ENCODE measurements at regions not wholly inside any gene's neighbourhood (a gene's known extent, or its start where the extent isn't known, plus 50 kb on each side); places are given as distances from the start of the nearest gene placed in this dataset.

- TF ChIP-seq CTCF (IDR thresholded peaks at IDR 0.05; ENCODE audit: unreplicated experiment), result no peak
- H3K9me3 Mint-ChIP-seq (ENCODE audit: low read depth), result peaks cover 3% of the 10 kb centered on the region
- H3K36me3 Mint-ChIP-seq (ENCODE audit: insufficient read depth), result no peaks in the 10 kb centered on the region
- DNase-seq (ENCODE audit: low spot score, unreplicated experiment), result no peak
- no peak overlapping the region for H3K4me3 Mint-ChIP-seq (ENCODE audit: low read depth)
- peak overlapping the region; percentile 5 for H3K27ac Mint-ChIP-seq
- H3K27me3 Mint-ChIP-seq, result no peaks in the 10 kb centered on the region
- H3K4me1 Mint-ChIP-seq (ENCODE audit: low read depth), result peaks cover 8% of the 10 kb centered on the region
Measured at GRCh38 chr3:20323307-20323927, 137.4 kb upstream of the SGO1 start.

- no peak for DNase-seq (ENCODE audit: low spot score, unreplicated experiment)
- Mint-ChIP-seq H3K4me1 (ENCODE audit: low read depth) (peaks cover 7% of the 10 kb centered on the region), H3K36me3 (ENCODE audit: insufficient read depth) (no peaks in the 10 kb centered on the region), H3K9me3 (ENCODE audit: low read depth) (peaks cover 3% of the 10 kb centered on the region), H3K27me3 (no peaks in the 10 kb centered on the region), H3K4me3 (ENCODE audit: low read depth) (no peak overlapping the region), H3K27ac (no peak overlapping the region)
- no peak for TF ChIP-seq CTCF (IDR thresholded peaks at IDR 0.05; ENCODE audit: unreplicated experiment)
Measured at GRCh38 chr3:20322085-20322484, 136.1 kb upstream of the SGO1 start.

- Mint-ChIP-seq H3K4me1 (ENCODE audit: low read depth) (peaks cover 7% of the 10 kb centered on the region), H3K36me3 (ENCODE audit: insufficient read depth) (no peaks in the 10 kb centered on the region), H3K27me3 (no peaks in the 10 kb centered on the region), H3K9me3 (ENCODE audit: low read depth) (peaks cover 3% of the 10 kb centered on the region), H3K4me3 (ENCODE audit: low read depth) (no peak overlapping the region), H3K27ac (no peak overlapping the region)
- DNase-seq (ENCODE audit: low spot score, unreplicated experiment), result no peak
- no peak for TF ChIP-seq CTCF (IDR thresholded peaks at IDR 0.05; ENCODE audit: unreplicated experiment)
Measured at GRCh38 chr3:20321391-20322047, 135.5 kb upstream of the SGO1 start.

GRCh38 chr3:20320489-20320888 lies 134.5 kb upstream of the SGO1 start:
- no peak for TF ChIP-seq CTCF (IDR thresholded peaks at IDR 0.05; ENCODE audit: unreplicated experiment)
- Mint-ChIP-seq H3K27ac (no peak overlapping the region), H3K36me3 (ENCODE audit: insufficient read depth) (no peaks in the 10 kb centered on the region), H3K27me3 (no peaks in the 10 kb centered on the region), H3K4me1 (ENCODE audit: low read depth) (peaks cover 7% of the 10 kb centered on the region), H3K4me3 (ENCODE audit: low read depth) (no peak overlapping the region), H3K9me3 (ENCODE audit: low read depth) (peaks cover 3% of the 10 kb centered on the region)
- DNase-seq (ENCODE audit: low spot score, unreplicated experiment), result no peak

- no peak for TF ChIP-seq CTCF (IDR thresholded peaks at IDR 0.05; ENCODE audit: unreplicated experiment)
- Mint-ChIP-seq H3K4me3 (ENCODE audit: low read depth) (no peak overlapping the region), H3K4me1 (ENCODE audit: low read depth) (peaks cover 7% of the 10 kb centered on the region), H3K27ac (no peak overlapping the region), H3K27me3 (no peaks in the 10 kb centered on the region), H3K9me3 (ENCODE audit: low read depth) (peaks cover 5% of the 10 kb centered on the region), H3K36me3 (ENCODE audit: insufficient read depth) (no peaks in the 10 kb centered on the region)
- DNase-seq (ENCODE audit: low spot score, unreplicated experiment), result no peak
Measured at GRCh38 chr3:20319551-20319950, 133.5 kb upstream of the SGO1 start.

Measured in progenitor cell of endocrine pancreas (in vitro differentiated cells).